Fibroblast of pulmonary artery (primary cell): ENCODE measurements at regions not wholly inside any gene's neighbourhood (a gene's known extent, or its start where the extent isn't known, plus 50 kb on each side); places are given as distances from the start of the nearest gene placed in this dataset.

Experiments used
- DNase-seq: peaks from one replicate; pipeline ENCODE4 v3.0.0-alpha.2; 2010; ENCODE audit warnings: low read depth
- H3K4me3 ChIP-seq: replicated peaks from 2 replicates; pipeline ENCODE4 v1.5.1; 2011; ENCODE audit warnings: low read depth, mild to moderate bottlenecking, control low read depth, low read length, moderate library complexity
- TF ChIP-seq, protein P1 (sequence below): IDR thresholded peaks from 2 replicates; pipeline ENCODE4 v1.5.1; 2011; ENCODE audit warnings: mild to moderate bottlenecking, control low read depth, low read length, inconsistent platforms; ENCODE audit errors: missing control alignments

DNA sequence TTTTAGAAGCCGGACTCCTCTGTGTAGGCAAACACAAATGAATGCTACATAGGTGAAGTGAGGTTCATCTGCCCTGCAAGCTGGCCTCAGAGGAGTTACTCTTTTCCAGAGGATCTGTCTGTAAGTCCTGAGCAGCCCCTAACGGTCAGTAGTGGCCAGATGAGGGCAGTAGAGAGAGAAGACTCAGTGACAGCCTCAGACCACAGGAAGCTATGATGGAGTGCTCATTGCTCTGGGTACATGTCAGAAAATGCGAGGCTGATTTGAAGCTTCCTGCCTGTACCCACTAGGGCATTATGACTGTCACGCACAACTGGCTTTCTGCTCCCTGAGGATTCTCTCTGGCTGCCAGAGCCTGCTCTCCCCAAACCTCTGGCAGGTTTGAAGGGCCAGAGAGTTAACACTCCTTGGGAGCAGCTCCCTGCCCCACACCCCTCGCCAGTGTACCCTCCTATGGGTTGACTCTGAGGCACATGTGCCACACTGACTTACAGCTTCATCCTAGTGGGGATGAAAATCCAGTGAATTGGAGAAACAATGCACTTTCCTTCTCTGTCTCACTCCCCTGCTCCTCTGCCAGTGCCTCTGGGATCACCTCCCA, 141.5 kb downstream of the GABRG2 start:
- TF ChIP-seq, protein P1, sequence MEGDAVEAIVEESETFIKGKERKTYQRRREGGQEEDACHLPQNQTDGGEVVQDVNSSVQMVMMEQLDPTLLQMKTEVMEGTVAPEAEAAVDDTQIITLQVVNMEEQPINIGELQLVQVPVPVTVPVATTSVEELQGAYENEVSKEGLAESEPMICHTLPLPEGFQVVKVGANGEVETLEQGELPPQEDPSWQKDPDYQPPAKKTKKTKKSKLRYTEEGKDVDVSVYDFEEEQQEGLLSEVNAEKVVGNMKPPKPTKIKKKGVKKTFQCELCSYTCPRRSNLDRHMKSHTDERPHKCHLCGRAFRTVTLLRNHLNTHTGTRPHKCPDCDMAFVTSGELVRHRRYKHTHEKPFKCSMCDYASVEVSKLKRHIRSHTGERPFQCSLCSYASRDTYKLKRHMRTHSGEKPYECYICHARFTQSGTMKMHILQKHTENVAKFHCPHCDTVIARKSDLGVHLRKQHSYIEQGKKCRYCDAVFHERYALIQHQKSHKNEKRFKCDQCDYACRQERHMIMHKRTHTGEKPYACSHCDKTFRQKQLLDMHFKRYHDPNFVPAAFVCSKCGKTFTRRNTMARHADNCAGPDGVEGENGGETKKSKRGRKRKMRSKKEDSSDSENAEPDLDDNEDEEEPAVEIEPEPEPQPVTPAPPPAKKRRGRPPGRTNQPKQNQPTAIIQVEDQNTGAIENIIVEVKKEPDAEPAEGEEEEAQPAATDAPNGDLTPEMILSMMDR = no peak
- DNase-seq = no peak
- H3K4me3 ChIP-seq = no peak overlapping the region

DNA sequence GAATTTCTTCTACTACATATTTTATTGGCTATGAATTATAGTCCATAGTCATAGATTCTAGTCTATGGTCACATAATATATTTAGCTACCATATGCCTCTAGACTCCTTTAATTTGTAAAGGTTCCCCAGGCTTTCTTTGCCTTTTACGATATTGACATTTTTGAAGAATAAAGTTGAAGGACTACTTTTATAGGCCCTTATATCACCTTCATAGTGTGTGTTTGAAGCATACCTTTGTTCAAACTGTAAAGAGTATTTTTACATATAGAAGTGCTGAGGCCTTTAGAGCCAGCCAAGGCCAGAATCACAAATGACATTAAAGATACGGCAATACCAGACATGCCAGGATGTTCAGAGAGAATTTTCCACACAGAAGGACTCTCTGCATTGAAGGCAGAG, 147.0 kb downstream of the GABRG2 start:
- no peak overlapping the region for H3K4me3 ChIP-seq
- TF ChIP-seq, protein P1 = no peak
- DNase-seq = no peak

DNA sequence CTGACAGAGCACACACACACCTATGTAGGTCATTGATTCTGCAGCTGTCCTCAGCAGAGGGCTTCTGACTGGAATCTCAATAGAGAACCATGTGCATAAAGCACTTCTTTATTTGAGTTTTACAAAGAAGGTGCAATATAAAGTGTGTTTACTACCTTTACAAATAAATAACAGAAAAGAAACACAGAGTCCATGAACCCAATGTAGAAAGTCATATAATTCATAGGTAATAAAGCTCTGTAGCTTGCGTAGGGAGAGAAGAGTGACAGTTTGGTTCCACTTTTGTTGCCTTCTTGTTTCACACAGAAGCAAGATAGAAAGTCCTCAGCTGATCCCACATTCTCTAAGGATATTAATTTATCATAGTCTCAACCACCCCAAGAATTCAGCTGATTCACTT, 149.5 kb downstream of the GABRG2 start:
- DNase-seq = no peak

DNA sequence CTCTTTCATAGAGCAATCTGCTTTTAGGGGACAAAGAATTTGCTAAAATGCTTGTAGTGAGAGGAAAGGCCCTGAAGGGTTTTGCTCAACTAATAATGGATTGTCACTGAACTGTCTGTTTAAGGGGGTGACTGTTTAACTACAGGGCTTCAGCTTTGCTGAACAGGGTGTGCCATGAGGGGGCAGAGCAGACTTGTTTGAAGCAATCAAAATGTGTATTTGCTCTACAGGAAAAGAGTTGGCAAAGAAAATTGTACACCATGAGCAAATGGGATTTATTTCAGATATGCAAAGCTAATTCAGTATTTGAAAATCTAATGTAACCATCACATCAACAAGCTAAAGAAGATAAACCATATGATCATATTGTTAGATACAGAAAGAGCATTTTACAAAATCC, 154.3 kb downstream of the GABRG2 start:
- DNase-seq = no peak
- no peak overlapping the region for H3K4me3 ChIP-seq
- TF ChIP-seq, protein P1 = no peak

More for the DNA sequence above, 149.5 kb downstream of the GABRG2 start:
- H3K4me3 ChIP-seq = no peak overlapping the region
- TF ChIP-seq, protein P1 = no peak

DNA sequence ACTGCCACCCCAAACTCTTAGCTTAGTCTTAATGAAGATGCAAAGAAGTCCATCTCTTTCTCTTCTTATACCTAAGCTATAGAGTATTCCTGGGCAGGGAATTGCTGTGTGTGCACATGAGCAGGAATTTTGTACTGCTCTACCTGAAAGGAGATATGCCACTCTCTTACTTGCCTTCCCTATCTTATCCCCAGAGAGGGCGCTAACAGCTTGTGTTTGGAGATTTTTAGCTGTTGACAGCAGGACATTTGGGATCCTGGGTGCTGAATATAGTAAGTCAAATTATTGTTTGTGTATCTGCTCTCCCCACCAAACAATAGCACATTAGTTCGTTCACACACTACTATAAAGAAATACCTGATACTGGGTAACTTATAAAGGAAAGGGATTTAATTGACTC, 159.5 kb downstream of the GABRG2 start:
- no peak overlapping the region for H3K4me3 ChIP-seq
- no peak for DNase-seq
- TF ChIP-seq, protein P1 = no peak

DNA sequence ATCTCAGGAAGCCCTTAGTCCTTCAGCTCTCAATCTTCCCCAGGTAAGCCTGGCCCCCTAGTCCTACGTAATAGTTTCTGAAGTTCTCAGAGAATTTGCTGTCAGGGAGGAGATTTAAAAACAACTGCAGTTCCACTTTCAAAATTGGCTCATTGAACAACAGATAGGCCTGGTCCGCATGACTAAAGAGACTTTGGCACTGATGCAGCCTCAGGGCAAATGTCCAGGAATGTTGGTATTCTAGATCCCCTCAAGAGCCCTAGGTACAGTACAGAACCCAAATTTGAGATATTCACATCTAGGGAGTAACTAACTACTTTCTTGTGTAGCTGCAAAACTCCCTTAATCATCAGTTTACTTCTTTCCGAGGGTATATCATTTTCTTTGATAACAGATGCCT, 162.8 kb downstream of the GABRG2 start:
- no peak for DNase-seq
- TF ChIP-seq, protein P1 = no peak
- H3K4me3 ChIP-seq = no peak overlapping the region

DNA sequence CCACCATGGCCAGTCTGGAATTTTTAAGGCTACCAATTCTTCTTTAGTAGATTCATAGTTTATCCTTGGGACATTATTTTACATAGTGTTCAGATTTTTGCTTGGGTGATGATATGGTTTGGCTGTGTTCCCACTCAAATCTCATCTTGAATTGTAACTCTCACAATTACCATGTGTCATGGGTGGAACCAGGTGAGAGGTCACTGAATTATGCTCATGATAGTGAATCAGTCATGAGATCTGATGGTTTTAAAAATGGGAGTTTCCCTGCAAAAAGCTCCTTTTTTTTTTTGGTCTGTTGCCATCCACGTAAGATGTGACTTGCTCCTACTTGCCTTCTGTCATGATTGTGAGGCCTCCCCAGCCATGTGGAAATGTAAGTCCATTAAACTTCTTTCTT, 163.9 kb downstream of the GABRG2 start:
- TF ChIP-seq, protein P1 = no peak
- H3K4me3 ChIP-seq = no peak overlapping the region
- no peak for DNase-seq
